ENCODE measurements at regions not wholly inside any gene's neighbourhood (a gene's known extent, or its start where the extent isn't known, plus 50 kb on each side); places are given as distances from the start of the nearest gene placed in this dataset.

DNA sequence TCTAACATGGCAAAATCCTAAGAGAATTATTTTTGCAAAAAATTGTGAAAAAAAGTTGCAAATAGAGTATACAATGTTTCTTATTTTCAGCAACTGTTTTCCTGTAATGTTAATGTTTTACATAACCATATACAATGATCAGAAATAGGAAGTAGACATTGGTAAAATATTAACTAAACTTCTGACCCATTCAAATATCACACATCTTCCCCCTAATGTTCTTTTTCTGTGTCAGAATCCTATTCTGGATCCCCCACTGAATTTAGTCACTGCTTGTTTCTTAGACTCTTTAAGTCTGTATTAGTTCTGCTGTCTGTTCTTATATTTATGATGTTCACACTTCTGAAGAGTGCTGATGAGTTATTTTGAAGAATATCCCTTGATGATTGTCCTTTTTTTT lies 62.0 kb downstream of the HFE start:
- Mint-ChIP-seq H3K36me3 (no peaks in the 10 kb centered on the region), H3K27me3 (no peaks in the 10 kb centered on the region), H3K27ac (no peak overlapping the region), H3K4me1 (ENCODE audit: low read depth) (no peaks in the 10 kb centered on the region), H3K4me3 (no peak overlapping the region), H3K9me3 (ENCODE audit: low read depth) (no peaks in the 10 kb centered on the region)

DNA sequence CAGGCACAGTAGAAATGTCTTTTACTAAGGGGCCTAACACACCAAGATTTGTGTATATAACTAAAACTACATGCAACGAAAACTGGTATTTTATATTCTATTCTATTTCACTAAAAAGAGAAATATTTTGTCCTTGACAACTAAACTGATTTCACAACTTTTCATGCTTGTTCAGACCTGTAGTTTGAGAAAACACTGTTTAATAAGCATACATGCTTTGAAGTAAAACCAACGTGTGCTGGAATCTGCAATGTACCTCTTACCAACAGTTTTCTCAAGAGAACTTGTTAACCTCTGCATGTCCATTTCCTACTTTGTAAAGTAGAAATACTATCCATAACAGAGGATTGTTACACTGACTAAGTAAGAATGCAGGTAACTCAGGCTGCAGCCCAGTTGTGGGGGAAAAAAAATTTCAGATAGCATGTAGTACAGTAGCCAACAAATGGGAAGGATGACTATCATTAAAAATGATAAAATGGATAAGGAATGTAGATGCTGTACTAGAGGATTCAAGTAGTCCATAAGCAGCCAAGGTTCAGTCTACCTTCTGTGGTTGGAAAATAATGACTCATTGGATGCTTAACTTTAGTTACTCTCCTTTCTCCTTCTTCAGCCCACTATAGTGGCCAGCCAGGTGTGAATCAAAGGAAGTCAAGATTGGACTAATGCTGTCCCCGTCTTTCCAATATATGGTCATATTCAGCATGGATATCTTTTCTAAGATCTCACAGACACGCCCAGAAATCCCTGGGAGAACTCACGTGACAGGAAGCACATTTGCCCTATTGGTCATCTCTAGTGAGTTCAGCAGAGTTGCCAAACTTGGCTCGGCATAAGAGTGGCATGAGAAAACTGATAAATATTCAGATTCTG lies 65.2 kb downstream of the HFE start:
- peaks cover 10% of the 10 kb centered on the region for H3K4me1 Mint-ChIP-seq (ENCODE audit: low read depth)
- H3K27ac Mint-ChIP-seq = peak overlapping the region; percentile 10

DNA sequence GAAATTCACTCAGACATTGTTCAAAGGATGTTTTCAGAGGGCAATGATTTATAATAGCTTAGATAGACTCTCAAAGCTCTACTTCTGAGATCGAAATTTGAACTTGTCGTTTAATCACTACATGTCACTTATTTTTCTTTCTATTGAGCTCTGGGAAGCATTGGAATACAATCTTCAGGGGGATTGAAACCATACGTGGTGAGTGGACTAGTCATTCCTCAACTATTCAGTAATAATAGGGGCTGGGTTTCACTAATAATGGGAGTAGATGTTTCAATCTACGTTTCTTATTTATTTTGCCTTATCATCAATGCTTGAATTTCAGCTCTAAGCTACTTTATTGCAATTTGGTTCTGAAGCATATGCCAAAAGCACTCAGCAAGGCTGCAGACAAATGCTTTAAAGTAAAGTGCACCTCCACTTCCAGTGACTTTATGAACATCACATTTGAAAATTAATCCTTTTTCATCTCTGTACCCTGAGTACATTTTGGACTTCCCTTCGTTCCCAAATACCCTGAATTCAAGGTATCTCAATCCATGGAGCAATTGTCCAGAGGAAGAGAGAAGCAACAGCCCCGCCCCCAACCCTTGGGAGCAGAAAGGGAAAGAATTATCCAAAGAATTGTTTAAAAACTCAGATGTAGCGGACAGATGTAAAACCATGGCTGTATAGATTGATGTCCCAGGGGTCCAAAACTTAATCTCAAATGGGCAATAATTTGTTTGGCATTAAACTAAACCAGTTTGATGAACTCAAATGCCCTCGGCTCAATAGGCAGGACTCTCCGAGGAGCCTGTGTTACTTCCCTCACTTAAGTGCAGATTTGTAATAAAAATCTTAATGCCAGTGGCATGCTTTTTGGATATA lies 68.1 kb downstream of the HFE start:
- Mint-ChIP-seq H3K9me3 (ENCODE audit: low read depth) (no peaks in the 10 kb centered on the region), H3K27ac (peak overlapping the region; percentile 90), H3K4me1 (ENCODE audit: low read depth) (peaks cover 23% of the 10 kb centered on the region), H3K4me3 (peak overlapping the region; percentile 90), H3K27me3 (no peaks in the 10 kb centered on the region), H3K36me3 (peaks cover 1% of the 10 kb centered on the region)

More for the DNA sequence above, 65.2 kb downstream of the HFE start:
- H3K27me3 Mint-ChIP-seq = no peaks in the 10 kb centered on the region
- no peaks in the 10 kb centered on the region for H3K9me3 Mint-ChIP-seq (ENCODE audit: low read depth)
- H3K4me3 Mint-ChIP-seq = no peak overlapping the region
- no peaks in the 10 kb centered on the region for H3K36me3 Mint-ChIP-seq

DNA sequence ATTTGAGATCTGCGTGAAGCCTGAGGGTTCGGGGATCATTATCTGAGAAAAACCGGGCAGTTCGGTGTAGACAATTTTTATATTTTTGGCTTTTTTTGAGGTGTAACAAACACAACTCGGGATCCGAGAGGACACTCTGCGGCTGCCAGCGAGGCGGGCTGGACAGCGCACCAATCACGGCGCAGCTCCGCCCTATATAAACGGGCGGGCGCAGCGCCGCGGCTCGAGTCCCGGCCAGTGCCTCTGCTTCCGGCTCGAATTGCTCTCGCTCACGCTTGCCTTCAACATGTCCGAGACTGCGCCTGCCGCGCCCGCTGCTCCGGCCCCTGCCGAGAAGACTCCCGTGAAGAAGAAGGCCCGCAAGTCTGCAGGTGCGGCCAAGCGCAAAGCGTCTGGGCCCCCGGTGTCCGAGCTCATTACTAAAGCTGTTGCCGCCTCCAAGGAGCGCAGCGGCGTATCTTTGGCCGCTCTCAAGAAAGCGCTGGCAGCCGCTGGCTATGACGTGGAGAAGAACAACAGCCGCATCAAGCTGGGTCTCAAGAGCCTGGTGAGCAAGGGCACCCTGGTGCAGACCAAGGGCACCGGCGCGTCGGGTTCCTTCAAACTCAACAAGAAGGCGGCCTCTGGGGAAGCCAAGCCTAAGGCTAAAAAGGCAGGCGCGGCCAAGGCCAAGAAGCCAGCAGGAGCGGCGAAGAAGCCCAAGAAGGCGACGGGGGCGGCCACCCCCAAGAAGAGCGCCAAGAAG lies 69.0 kb downstream of the HFE start:
- Mint-ChIP-seq H3K9me3 (ENCODE audit: low read depth) (no peaks in the 10 kb centered on the region), H3K4me3 (peak overlapping the region; percentile 90), H3K27me3 (no peaks in the 10 kb centered on the region), H3K36me3 (peaks cover 2% of the 10 kb centered on the region), H3K27ac (peak overlapping the region; percentile 90), H3K4me1 (ENCODE audit: low read depth) (peaks cover 29% of the 10 kb centered on the region)

DNA sequence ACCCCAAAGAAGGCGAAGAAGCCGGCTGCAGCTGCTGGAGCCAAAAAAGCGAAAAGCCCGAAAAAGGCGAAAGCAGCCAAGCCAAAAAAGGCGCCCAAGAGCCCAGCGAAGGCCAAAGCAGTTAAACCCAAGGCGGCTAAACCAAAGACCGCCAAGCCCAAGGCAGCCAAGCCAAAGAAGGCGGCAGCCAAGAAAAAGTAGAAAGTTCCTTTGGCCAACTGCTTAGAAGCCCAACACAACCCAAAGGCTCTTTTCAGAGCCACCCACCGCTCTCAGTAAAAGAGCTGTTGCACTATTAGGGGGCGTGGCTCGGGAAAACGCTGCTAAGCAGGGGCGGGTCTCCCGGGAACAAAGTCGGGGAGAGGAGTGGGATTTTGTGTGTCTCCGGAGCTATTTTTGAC lies 69.6 kb downstream of the HFE start:
- Mint-ChIP-seq H3K27me3 (no peaks in the 10 kb centered on the region), H3K36me3 (peaks cover 2% of the 10 kb centered on the region), H3K4me1 (ENCODE audit: low read depth) (peaks cover 33% of the 10 kb centered on the region), H3K27ac (peak overlapping the region; percentile 90), H3K9me3 (ENCODE audit: low read depth) (no peaks in the 10 kb centered on the region), H3K4me3 (peak overlapping the region; percentile 90)

DNA sequence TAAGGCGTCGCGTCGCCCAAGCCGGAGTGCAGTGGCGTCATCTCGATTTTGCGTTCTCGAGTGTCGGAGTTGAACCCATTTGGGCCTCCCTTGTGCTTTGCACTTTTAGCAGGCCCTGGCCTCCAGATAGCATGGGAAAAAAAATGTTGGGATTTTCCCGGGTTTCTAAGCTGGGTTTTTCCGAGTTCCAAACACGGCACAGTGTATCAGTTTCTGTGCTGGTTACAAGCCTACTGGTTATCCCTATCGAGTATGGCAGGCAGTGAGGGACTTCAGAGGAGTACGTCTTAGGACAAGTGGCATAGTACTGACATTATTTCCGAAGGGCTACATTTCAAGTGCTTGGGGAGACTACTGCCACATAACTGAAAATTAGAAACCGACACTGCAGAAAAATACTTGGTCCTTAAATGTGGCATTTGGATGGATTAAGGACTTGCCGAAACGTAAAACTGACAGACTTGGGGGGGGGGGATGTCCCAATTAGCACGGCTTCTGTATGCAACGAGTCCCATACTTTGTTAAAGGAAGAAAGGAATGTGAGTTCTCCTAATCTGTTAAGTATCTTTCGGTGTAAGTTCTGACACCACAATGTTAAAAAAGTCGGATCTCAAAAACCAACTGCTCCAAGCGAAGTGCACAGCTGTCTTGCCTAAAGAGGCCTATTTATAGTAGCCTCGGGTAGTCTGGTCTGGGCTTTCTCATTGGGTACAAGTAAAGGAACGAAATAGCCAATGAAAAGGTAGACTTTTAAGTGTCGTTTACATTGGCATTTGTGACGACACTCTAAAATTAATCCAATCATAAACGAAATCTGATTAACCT lies 70.2 kb downstream of the HFE start:
- Mint-ChIP-seq H3K36me3 (peaks cover 2% of the 10 kb centered on the region), H3K4me3 (peak overlapping the region; percentile 90), H3K9me3 (ENCODE audit: low read depth) (no peaks in the 10 kb centered on the region), H3K27ac (peak overlapping the region; percentile 90), H3K4me1 (ENCODE audit: low read depth) (peaks cover 37% of the 10 kb centered on the region), H3K27me3 (no peaks in the 10 kb centered on the region)

DNA sequence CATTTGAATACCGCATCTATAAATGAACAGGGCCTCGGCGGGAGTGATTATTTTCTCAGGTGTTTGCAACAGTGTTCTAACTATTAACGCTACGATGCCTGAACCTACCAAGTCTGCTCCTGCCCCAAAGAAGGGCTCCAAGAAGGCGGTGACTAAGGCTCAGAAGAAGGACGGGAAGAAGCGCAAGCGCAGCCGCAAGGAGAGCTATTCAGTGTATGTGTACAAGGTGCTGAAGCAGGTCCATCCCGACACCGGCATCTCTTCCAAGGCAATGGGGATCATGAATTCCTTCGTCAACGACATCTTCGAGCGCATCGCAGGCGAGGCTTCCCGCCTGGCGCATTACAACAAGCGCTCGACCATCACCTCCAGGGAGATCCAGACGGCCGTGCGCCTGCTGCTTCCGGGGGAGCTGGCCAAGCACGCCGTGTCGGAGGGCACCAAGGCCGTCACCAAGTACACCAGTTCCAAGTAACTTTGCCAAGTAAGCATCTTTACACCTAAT lies 70.9 kb downstream of the HFE start:
- peak overlapping the region; percentile 90 for H3K27ac Mint-ChIP-seq
- H3K36me3 Mint-ChIP-seq = peaks cover 2% of the 10 kb centered on the region
- no peaks in the 10 kb centered on the region for H3K9me3 Mint-ChIP-seq (ENCODE audit: low read depth)
- H3K4me3 Mint-ChIP-seq = peak overlapping the region; percentile 90
- peaks cover 37% of the 10 kb centered on the region for H3K4me1 Mint-ChIP-seq (ENCODE audit: low read depth)
- H3K27me3 Mint-ChIP-seq = no peaks in the 10 kb centered on the region

DNA sequence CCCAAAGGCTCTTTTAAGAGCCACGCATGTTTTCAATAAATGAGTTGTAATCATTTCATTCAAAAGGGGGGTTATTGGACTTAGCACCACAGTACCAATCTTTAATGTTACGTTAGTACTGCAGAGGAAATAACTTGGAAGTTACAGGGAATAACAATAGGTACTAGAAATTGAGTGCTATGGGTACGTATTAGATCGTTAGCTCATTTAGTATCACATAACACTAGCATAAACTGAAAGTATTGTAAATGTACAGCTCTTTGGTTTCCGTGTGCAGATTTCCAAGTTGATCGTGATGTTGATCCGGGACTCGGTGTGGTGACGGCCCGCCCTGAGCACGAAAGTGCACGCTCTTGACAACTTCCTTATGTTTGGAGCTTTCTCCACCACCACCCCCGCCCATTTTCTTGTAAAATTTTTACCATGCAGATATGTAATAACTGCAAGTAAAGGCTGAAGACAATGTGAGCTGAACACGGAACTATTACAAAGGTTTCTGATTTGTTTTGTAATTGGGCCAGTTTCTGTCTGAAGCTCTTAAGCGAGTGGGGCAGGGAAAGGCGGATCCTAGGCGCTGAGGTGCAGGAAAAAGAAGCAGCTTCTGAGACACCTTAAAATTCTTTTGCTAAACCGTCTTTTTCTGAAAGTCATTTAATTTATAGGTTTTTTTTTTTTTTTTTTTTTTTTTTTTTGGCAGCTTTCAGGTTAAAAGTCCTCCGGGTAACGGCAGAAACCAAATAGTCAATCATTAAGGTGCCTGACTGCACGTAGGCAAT lies 71.5 kb downstream of the HFE start:
- H3K27me3 Mint-ChIP-seq = no peaks in the 10 kb centered on the region
- H3K36me3 Mint-ChIP-seq = peaks cover 2% of the 10 kb centered on the region
- peaks cover 44% of the 10 kb centered on the region for H3K4me1 Mint-ChIP-seq (ENCODE audit: low read depth)
- peak overlapping the region; percentile 90 for H3K4me3 Mint-ChIP-seq
- peak overlapping the region; percentile 90 for H3K27ac Mint-ChIP-seq
- no peaks in the 10 kb centered on the region for H3K9me3 Mint-ChIP-seq (ENCODE audit: low read depth)

DNA sequence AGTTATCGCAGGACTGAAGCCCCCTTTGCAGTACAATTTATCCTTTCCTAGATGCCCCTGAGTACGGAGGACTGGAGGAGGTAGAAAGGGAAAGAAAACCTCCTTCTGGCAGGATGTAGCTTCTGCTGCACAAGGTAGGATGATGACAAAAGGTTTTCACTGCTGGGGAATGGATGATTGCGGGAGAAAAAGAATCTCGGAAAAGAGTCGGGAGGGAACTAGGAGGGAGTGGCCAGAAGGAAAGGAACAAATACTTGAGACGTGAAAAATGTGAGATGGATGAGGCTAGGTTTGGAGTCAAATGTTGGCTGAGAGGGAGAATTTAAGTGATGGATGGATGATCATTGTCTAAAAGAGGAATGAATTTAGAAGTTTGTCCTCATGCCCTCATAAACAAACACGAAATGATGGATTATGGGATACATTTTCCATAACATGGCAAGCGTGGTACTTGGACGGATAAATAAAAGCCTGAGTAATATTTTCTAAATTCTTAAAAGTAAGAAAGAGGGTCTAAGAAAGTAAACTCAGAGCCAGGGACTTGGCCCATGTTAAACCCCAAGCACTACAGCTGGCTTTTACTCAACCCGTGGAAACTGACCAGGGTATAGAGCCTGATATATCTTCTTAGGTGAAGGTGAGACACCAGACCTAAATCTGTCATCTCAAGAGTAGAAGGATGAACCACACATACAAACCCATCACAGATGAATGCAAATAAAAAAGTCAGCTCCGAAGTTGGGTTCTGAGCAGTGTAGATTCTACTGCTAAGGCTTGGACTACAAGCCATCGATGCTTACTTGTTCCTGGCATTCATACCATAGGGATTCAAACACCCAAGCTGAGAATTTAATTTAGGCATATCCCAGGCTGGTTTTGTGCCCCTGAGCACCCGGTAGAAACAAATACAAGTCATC lies 72.4 kb downstream of the HFE start:
- Mint-ChIP-seq H3K27me3 (no peaks in the 10 kb centered on the region), H3K27ac (peak overlapping the region; percentile 90), H3K9me3 (ENCODE audit: low read depth) (no peaks in the 10 kb centered on the region), H3K36me3 (peaks cover 4% of the 10 kb centered on the region), H3K4me3 (peak overlapping the region; percentile 90), H3K4me1 (ENCODE audit: low read depth) (peaks cover 49% of the 10 kb centered on the region)

DNA sequence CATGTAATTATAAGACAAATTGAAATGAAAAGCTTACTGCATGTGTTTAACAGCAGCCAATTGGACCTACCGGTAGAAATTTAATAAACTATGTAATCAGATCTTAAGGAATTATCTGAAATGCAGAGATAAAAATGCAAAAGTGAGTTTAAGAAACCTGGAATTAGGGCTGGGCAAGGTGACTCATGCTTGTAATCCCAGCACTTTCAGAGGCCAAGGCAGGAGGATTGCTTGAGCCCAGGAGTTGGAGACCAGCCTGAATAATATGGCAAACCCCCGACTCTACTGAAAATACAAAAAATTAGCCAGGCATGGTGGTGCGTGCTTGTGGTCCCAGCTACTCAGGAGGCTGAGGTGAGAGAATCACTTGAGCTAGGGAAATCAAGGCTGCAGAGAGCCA lies 74.1 kb downstream of the HFE start:
- Mint-ChIP-seq H3K36me3 (peaks cover 4% of the 10 kb centered on the region), H3K27ac (no peak overlapping the region), H3K4me1 (ENCODE audit: low read depth) (peaks cover 56% of the 10 kb centered on the region), H3K27me3 (no peaks in the 10 kb centered on the region), H3K9me3 (ENCODE audit: low read depth) (no peaks in the 10 kb centered on the region), H3K4me3 (no peak overlapping the region)

DNA sequence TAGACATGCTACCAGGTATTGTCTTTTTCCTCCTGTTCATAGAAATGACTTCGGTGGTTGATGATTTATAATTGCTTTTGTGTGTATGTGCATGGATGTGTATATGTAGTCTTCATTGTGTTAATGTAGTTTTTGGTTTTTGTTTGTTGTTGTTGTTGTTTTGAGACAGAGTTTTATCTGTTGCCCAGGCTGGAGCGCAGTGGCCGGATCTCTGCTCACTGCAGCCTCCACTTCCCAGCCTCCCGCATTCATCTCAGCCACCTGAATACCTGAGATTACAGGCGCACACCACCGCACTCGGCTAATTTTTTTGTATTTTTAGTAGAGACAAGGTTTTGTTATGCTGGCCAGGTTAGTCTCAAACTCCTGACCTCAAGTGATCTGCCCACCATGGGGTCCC lies 75.2 kb downstream of the HFE start:
- no peak overlapping the region for H3K4me3 Mint-ChIP-seq
- H3K36me3 Mint-ChIP-seq = peaks cover 4% of the 10 kb centered on the region
- no peak overlapping the region for H3K27ac Mint-ChIP-seq
- H3K9me3 Mint-ChIP-seq (ENCODE audit: low read depth) = no peaks in the 10 kb centered on the region
- no peaks in the 10 kb centered on the region for H3K27me3 Mint-ChIP-seq
- H3K4me1 Mint-ChIP-seq (ENCODE audit: low read depth) = peaks cover 59% of the 10 kb centered on the region

DNA sequence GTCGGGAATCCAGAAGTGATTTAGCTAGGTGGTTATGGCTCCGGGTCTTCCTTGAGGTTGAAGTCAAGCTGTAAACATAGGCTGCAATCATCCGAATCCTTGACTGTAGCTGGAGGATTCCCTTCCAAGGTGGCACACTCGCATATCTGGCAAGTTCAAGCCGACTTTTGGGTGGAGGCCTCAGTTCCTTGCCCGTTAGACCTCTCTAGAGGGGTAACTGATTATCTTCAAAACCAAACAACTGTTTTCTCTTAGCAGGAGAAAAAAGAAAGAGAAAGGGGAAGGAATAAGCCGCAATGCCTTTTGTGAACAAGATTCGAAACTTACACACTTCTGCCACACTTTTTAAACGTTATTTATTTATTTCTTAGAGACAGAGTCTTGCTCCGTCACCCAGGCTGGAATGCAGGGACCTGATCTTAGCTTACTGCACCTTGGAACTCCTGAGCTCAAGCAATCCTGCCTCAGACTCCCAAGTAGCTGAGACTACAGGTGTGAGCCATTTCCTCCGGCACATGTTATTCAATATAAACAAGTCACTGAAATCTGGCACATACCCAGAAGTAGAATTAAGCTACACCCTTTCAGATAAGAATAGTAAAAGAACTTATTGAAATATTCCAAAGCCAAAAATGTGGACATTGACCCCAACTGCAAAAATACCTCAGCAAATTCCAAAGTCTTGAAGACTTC lies 76.3 kb downstream of the HFE start:
- H3K4me3 Mint-ChIP-seq = no peak overlapping the region
- no peaks in the 10 kb centered on the region for H3K9me3 Mint-ChIP-seq (ENCODE audit: low read depth)
- no peaks in the 10 kb centered on the region for H3K27me3 Mint-ChIP-seq
- peaks cover 57% of the 10 kb centered on the region for H3K4me1 Mint-ChIP-seq (ENCODE audit: low read depth)
- peak overlapping the region; percentile 88 for H3K27ac Mint-ChIP-seq
- peaks cover 4% of the 10 kb centered on the region for H3K36me3 Mint-ChIP-seq

Measured in activated naive CD8-positive, alpha-beta T cell (primary cell).